Psoas muscle (tissue), 7 donors: ENCODE measurements at regions not wholly inside any gene's neighbourhood (a gene's known extent, or its start where the extent isn't known, plus 50 kb on each side); places are given as distances from the start of the nearest gene placed in this dataset.

ENCODE experiments used
- ATAC-seq, 4 donors: fragments of 200-7000 bp; cut with Tn5 transposase; one replicate each; pipeline ENCODE4 v1.9.1; 2020; ENCODE audit warnings: moderate library complexity in 3 of 4, mild to moderate bottlenecking in 2 of 4
- DNase-seq, 2 donors: peaks; one replicate each; pipeline ENCODE4 v3.0.0-alpha.2; 2020
- H3K27ac ChIP-seq: fragments of 200-600 bp; one replicate; pipeline ENCODE4 v1.8.0; 2022
- H3K27me3 ChIP-seq, 3 donors: fragments of 200-600 bp in 1 of 3; one replicate each; pipeline versions ENCODE4 v1.6.1 to v1.8.0; 2013 to 2022; ENCODE audit warnings: low read length in 2 of 3, mild to moderate bottlenecking in 2 of 3, moderate library complexity in 1 of 3; ENCODE audit not compliant: insufficient read depth in 3 of 3
- H3K36me3 ChIP-seq, 2 donors: fragments of 200-600 bp in 1 of 2; one replicate each; pipeline versions ENCODE4 v1.6.1 to v1.8.0; 2013 to 2022; ENCODE audit warnings: low read depth in 1 of 2, mild to moderate bottlenecking in 1 of 2, moderate library complexity in 1 of 2; ENCODE audit not compliant: insufficient read depth in 1 of 2
- H3K4me1 ChIP-seq: fragments of 200-600 bp; one replicate; pipeline ENCODE4 v1.8.0; 2022
- H3K4me3 ChIP-seq: fragments of 200-600 bp; one replicate; pipeline ENCODE4 v1.8.0; 2022; ENCODE audit warnings: mild to moderate bottlenecking
- H3K9me3 ChIP-seq: fragments of 200-600 bp; one replicate; pipeline ENCODE4 v1.8.0; 2022
- WGBS, 3 donors: extraction: QIAGEN DNeasy Blood & Tissue Kit; methylation state at CpG; one replicate each; pipeline versions ENCODE4 v1.1.6 to v1.1.7; 2013; 5-methylcytosine and 5-hydroxymethylcytosine counted together
- intact Hi-C, 2 donors: fragments of 100-400 bp; cut with DNase I; formaldehyde crosslinking; loops; one replicate each; pipeline versions ENCODE4 v1.11.0 to v1.14.2; 2022
- TF ChIP-seq, protein P1 (sequence below): fragments of 200-600 bp; IDR thresholded peaks from one replicate; pipeline ENCODE4 v1.8.0; 2022; ENCODE audit warnings: antibody characterized with exemption
- donor health status: healthy with polysubstance abuse.
- donor health status: DM: no; HTN: no; CAD: no; lungs with moderate emphysema.
- donor health status: Bipolar disorder and iron deficiency.
- donor health status: healthy.
- donor health status: DM: yes; HTN: yes; CAD: no.
- donor health status: DM: no; HTN: no; CAD: no.
- donor health status: DM: yes; HTN: yes; CAD: no.

- intact Hi-C loops = no loop called here
- 71 to 97% (median 92%) methylated on average over 1 of the region's 1 CpG for WGBS, 3 donors
- Histone ChIP-seq H3K27ac (no peak overlapping the region), H3K9me3 (no peaks in the 10 kb centered on the region), H3K4me1 (no peaks in the 10 kb centered on the region), H3K36me3 (no peaks in the 10 kb centered on the region), H3K4me3 (no peak overlapping the region), H3K27me3 (no peaks in the 10 kb centered on the region)
- TF ChIP-seq, protein P1, sequence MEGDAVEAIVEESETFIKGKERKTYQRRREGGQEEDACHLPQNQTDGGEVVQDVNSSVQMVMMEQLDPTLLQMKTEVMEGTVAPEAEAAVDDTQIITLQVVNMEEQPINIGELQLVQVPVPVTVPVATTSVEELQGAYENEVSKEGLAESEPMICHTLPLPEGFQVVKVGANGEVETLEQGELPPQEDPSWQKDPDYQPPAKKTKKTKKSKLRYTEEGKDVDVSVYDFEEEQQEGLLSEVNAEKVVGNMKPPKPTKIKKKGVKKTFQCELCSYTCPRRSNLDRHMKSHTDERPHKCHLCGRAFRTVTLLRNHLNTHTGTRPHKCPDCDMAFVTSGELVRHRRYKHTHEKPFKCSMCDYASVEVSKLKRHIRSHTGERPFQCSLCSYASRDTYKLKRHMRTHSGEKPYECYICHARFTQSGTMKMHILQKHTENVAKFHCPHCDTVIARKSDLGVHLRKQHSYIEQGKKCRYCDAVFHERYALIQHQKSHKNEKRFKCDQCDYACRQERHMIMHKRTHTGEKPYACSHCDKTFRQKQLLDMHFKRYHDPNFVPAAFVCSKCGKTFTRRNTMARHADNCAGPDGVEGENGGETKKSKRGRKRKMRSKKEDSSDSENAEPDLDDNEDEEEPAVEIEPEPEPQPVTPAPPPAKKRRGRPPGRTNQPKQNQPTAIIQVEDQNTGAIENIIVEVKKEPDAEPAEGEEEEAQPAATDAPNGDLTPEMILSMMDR = no peak
- DNase-seq (no peak), ATAC-seq (no peak)
These were observed 54.0 kb upstream of the MRPS6 start for GRCh38 chr21:34019402-34019801.

DNA sequence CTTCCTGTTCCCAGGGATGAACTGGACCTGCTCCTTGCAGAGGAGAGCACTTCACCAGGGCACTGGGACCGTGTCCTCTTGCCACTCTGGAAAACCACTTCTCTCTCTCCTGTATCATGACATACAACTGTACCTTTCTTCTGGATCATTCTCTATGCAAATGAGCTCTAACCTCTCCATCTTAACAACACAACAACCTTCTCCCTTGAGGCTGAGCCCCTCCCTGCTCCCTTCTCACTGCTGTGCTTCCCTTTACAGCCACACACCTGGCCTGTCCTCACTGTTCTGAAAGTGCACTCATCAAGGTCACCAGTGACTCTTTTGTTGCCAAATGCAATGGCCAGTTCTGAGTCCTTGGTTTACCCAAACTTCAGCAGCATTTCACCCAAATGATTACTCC, 54.5 kb upstream of the MRPS6 start:
- H3K27ac ChIP-seq = no peak overlapping the region
- no peak for DNase-seq
- ATAC-seq = no peak
- no peaks in the 10 kb centered on the region for H3K9me3 ChIP-seq
- intact Hi-C loops = no loop called here
- TF ChIP-seq, protein P1 = no peak
- H3K4me1 ChIP-seq = no peaks in the 10 kb centered on the region
- no peaks in the 10 kb centered on the region for H3K27me3 ChIP-seq
- no peaks in the 10 kb centered on the region for H3K36me3 ChIP-seq
- 69 to 87% (median 80%) methylated on average over 1 of the region's 1 CpG for WGBS, 3 donors
- H3K4me3 ChIP-seq = no peak overlapping the region

GRCh38 chr21:34018185-34018584, 55.2 kb upstream of the MRPS6 start:
- H3K4me3 ChIP-seq = no peak overlapping the region
- intact Hi-C loops = no loop called here
- TF ChIP-seq, protein P1 = no peak
- H3K27ac ChIP-seq = no peak overlapping the region
- DNase-seq (no peak), ATAC-seq (no peak)
- H3K9me3 ChIP-seq = no peaks in the 10 kb centered on the region
- 88 to 100% (median 94%) methylated on average over 1 of the region's 1 CpG for WGBS, 3 donors
- no peaks in the 10 kb centered on the region for H3K36me3 ChIP-seq
- H3K27me3 ChIP-seq = no peaks in the 10 kb centered on the region
- H3K4me1 ChIP-seq = no peaks in the 10 kb centered on the region

DNA sequence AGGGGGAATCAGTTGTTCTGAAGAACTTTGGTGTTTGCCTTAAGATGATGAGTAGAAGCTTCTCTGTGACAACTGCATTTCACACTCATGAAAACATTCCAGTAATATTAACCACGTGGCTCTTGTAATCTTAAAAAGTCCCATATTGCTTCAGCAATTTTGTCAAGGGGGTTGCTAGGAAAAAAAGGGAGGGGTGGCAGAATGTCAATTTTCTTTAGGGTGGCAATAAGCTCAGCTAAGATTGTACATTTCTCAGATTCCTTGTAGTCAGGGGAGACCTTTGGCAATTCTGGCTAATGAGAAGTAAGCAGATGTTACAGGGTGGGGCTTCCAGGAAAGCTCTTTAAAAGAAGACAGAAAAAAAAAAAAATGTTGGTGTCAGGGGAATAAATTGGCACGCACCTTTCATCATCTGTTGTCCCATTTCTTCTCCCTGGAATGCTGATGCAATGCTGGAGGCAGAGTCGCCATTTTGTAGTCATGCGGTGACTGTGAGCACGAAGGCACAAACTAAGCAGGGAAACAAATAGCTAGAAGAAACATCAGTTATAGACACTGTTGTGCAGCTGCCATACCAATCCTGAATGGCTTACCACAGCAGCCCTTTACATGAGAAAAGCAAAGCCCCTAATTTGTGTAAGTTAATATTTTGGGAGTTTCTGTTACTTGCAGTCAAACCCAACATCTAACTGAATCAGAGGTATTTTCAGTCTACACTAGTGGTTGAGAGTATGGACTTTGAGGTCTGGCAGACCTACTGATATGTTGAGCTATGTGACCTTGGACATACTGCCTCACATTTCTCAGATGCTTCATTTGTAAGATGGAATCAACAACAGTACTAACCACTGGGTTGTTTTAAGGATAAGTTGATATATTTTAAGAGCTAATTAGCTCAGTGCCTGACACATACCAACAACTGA, 56.1 kb upstream of the MRPS6 start:
- WGBS, 3 donors = 73 to 82% (median 80%) methylated on average over 5 of the region's 5 CpGs
- Histone ChIP-seq H3K9me3 (no peaks in the 10 kb centered on the region), H3K4me3 (no peak overlapping the region), H3K27me3 (no peaks in the 10 kb centered on the region), H3K36me3 (no peaks in the 10 kb centered on the region), H3K27ac (no peak overlapping the region), H3K4me1 (no peaks in the 10 kb centered on the region)
- intact Hi-C loops = no loop called here
- ATAC-seq = no peak
- TF ChIP-seq, protein P1 = no peak
- DNase-seq = no peak

- H3K36me3 ChIP-seq = no peaks in the 10 kb centered on the region
- 70 to 84% (median 75%) methylated on average over 3 of the region's 3 CpGs for WGBS, 3 donors
These were observed 60.7 kb upstream of the MRPS6 start for GRCh38 chr21:34012640-34013039.

More at GRCh38 chr21:34012640-34013039, 60.7 kb upstream of the MRPS6 start:
- ATAC-seq (no peak), DNase-seq (no peak)
- Histone ChIP-seq H3K27ac (no peak overlapping the region), H3K4me3 (no peak overlapping the region), H3K4me1 (no peaks in the 10 kb centered on the region), H3K9me3 (no peaks in the 10 kb centered on the region), H3K27me3 (no peaks in the 10 kb centered on the region)
- intact Hi-C loops = no loop called here
- TF ChIP-seq, protein P1 = no peak
